Colonic mucosa (tissue), 4 donors: ENCODE measurements at regions not wholly inside any gene's neighbourhood (a gene's known extent, or its start where the extent isn't known, plus 50 kb on each side); places are given as distances from the start of the nearest gene placed in this dataset.

Experiments
- DNase-seq: peaks from one replicate; pipeline ENCODE4 v3.0.0-alpha.2; 2020
- H3K27ac ChIP-seq: fragments of 200-600 bp; one replicate; pipeline ENCODE4 v1.8.0; 2021
- H3K27me3 ChIP-seq: fragments of 200-600 bp; one replicate; pipeline ENCODE4 v1.8.0; 2021
- H3K36me3 ChIP-seq: fragments of 200-600 bp; one replicate; pipeline ENCODE4 v1.8.0; 2021
- H3K4me1 ChIP-seq: fragments of 200-600 bp; one replicate; pipeline ENCODE4 v1.8.0; 2021; ENCODE audit warnings: mild to moderate bottlenecking
- H3K4me3 ChIP-seq: fragments of 200-600 bp; one replicate; pipeline ENCODE4 v1.8.0; 2021
- H3K9ac ChIP-seq, 2 donors: one replicate each; pipeline ENCODE4 v1.7.0; 2013; ENCODE audit warnings: control low read depth in 2 of 2, low read depth in 2 of 2, low read length in 2 of 2
- H3K9me3 ChIP-seq: fragments of 200-600 bp; one replicate; pipeline ENCODE4 v1.8.0; 2021
- CTCF ChIP-seq: fragments of 200-600 bp; IDR thresholded peaks from one replicate; pipeline ENCODE4 v1.8.0; 2022; ENCODE audit warnings: antibody characterized with exemption, mild to moderate bottlenecking
- intact Hi-C: fragments of 100-400 bp; cut with DNase I; formaldehyde crosslinking; loops from one replicate; pipeline ENCODE4 v1.14.1; 2022
- donor health status: healthy.
- donor health status: DM: no; HTN: no; CAD: no.
- donor health status: DM: no; HTN: no; CAD: no.

- TF ChIP-seq CTCF: no peak
- intact Hi-C loops: loop anchor here (10.0 kb wide), 1 partner anchor 82 kb away; no protein-coding TSS in a partner anchor
- DNase-seq: no peak
- Histone ChIP-seq H3K36me3 (no peaks in the 10 kb centered on the region), H3K4me3 (no peak overlapping the region), H3K9me3 (no peaks in the 10 kb centered on the region), H3K27me3 (no peaks in the 10 kb centered on the region), H3K4me1 (no peaks in the 10 kb centered on the region), H3K9ac (no peak overlapping the region), H3K27ac (no peak overlapping the region)
Observed at GRCh38 chr12:25326326-25326725, 75.6 kb upstream of the KRAS start.

GRCh38 chr12:25324861-25325260 is 74.1 kb upstream of the KRAS start:
- H3K27ac ChIP-seq: no peak overlapping the region
- no peaks in the 10 kb centered on the region for H3K27me3 ChIP-seq
- H3K9ac ChIP-seq: no peak overlapping the region
- no peak for DNase-seq
- no peaks in the 10 kb centered on the region for H3K4me1 ChIP-seq
- H3K36me3 ChIP-seq: no peaks in the 10 kb centered on the region
- H3K9me3 ChIP-seq: no peaks in the 10 kb centered on the region
- no peak for TF ChIP-seq CTCF
- no peak overlapping the region for H3K4me3 ChIP-seq
- intact Hi-C loops: loop anchor here (10.0 kb wide), 1 partner anchor 80 kb away; no protein-coding TSS in a partner anchor

GRCh38 chr12:25323581-25323982 is 72.9 kb upstream of the KRAS start:
- no peaks in the 10 kb centered on the region for H3K27me3 ChIP-seq
- TF ChIP-seq CTCF: no peak
- no peak overlapping the region for H3K4me3 ChIP-seq
- no peaks in the 10 kb centered on the region for H3K4me1 ChIP-seq
- no peak for DNase-seq
- no peak overlapping the region for H3K9ac ChIP-seq
- no peaks in the 10 kb centered on the region for H3K9me3 ChIP-seq
- no peak overlapping the region for H3K27ac ChIP-seq
- no peaks in the 10 kb centered on the region for H3K36me3 ChIP-seq
- intact Hi-C loops: loop anchor here (10.0 kb wide), 1 partner anchor 79 kb away; no protein-coding TSS in a partner anchor

GRCh38 chr12:25322918-25323531 is 72.3 kb upstream of the KRAS start:
- Histone ChIP-seq H3K36me3 (no peaks in the 10 kb centered on the region), H3K27me3 (no peaks in the 10 kb centered on the region), H3K4me1 (no peaks in the 10 kb centered on the region), H3K9me3 (no peaks in the 10 kb centered on the region), H3K27ac (no peak overlapping the region), H3K4me3 (no peak overlapping the region), H3K9ac (no peak overlapping the region)
- intact Hi-C loops: loop anchor here (10.0 kb wide), 1 partner anchor 78 kb away; no protein-coding TSS in a partner anchor
- no peak for TF ChIP-seq CTCF
- DNase-seq: no peak

- H3K4me1 ChIP-seq: no peaks in the 10 kb centered on the region
- no peak overlapping the region for H3K4me3 ChIP-seq
- no peaks in the 10 kb centered on the region for H3K36me3 ChIP-seq
- intact Hi-C loops: loop anchor here (10.0 kb wide), 1 partner anchor 78 kb away; no protein-coding TSS in a partner anchor
- TF ChIP-seq CTCF: no peak
- H3K9ac ChIP-seq: no peak overlapping the region
- no peak for DNase-seq
- no peaks in the 10 kb centered on the region for H3K9me3 ChIP-seq
- H3K27ac ChIP-seq: no peak overlapping the region
- no peaks in the 10 kb centered on the region for H3K27me3 ChIP-seq
Observed at GRCh38 chr12:25322351-25322750, 71.6 kb upstream of the KRAS start.
